Mucosa of rectum (tissue), 2 donors: ENCODE measurements at regions not wholly inside any gene's neighbourhood (a gene's known extent, or its start where the extent isn't known, plus 50 kb on each side); places are given as distances from the start of the nearest gene placed in this dataset.

ENCODE experiments used
- H3K27ac ChIP-seq, 2 donors: one replicate each; pipeline ENCODE4 v1.7.0; 2013; ENCODE audit warnings: inconsistent platforms in 2 of 2, low read depth in 2 of 2, low read length in 2 of 2
- H3K27me3 ChIP-seq, 2 donors: one replicate each; pipeline ENCODE4 v1.7.0; 2013; ENCODE audit warnings: low read length in 2 of 2; ENCODE audit not compliant: control insufficient read depth in 2 of 2, insufficient read depth in 2 of 2
- H3K36me3 ChIP-seq, 2 donors: one replicate each; pipeline ENCODE4 v1.7.0; 2013; ENCODE audit warnings: low read length in 2 of 2; ENCODE audit not compliant: control insufficient read depth in 2 of 2, insufficient read depth in 2 of 2
- H3K4me1 ChIP-seq, 2 donors: one replicate each; pipeline ENCODE4 v1.7.0; 2013; ENCODE audit warnings: low read length in 2 of 2, mild to moderate bottlenecking in 1 of 2; ENCODE audit not compliant: control insufficient read depth in 2 of 2, insufficient read depth in 2 of 2
- H3K4me3 ChIP-seq, 2 donors: one replicate each; pipeline ENCODE4 v1.7.0; 2013; ENCODE audit warnings: low read length in 2 of 2
- H3K9ac ChIP-seq, 2 donors: one replicate each; pipeline ENCODE4 v1.7.0; 2013; ENCODE audit warnings: low read length in 2 of 2, low read depth in 1 of 2, mild to moderate bottlenecking in 1 of 2
- H3K9me3 ChIP-seq, 2 donors: one replicate each; pipeline ENCODE4 v1.7.0; 2013; ENCODE audit warnings: low read length in 2 of 2; ENCODE audit not compliant: control insufficient read depth in 2 of 2
- donor health status: healthy.
- donor health status: Normal muscosa, but diverticular disease.

GRCh38 chr4:178958725-178959440 is 1516.6 kb upstream of the AGA start:
- no peaks in the 10 kb centered on the region for H3K27me3 ChIP-seq
- no peak overlapping the region for H3K9ac ChIP-seq
- H3K9me3 ChIP-seq = no peaks in the 10 kb centered on the region
- no peak overlapping the region for H3K27ac ChIP-seq
- H3K4me3 ChIP-seq = no peak overlapping the region
- H3K4me1 ChIP-seq = no peaks in the 10 kb centered on the region
- no peaks in the 10 kb centered on the region for H3K36me3 ChIP-seq

DNA sequence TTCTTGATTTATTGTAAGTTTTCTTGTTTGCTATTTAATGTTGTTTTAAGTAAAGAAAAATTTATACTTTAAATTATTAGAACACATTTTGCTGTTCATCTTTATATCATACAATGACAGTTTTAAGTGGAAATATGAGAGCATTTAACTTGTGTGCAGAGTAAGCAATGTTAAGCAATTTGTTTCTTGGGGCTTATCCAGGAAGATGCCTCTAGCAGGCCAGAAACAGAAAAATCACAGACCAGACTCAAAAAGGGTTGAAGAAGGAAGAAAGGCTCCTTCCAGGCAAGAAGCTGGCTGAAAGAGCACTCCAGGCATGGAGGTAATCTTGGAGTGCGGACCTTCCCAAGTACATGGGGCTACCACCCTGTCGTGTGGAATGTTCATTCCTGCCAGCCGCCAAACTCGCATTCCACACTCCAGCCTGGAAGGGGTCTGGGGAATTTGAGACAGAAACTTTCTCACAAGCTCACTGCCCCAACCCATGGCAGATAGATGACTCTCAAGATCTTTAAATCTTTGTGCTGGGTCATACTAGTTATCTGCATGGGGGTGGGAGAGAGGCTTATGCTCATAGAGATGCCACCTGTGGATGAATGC is 1521.3 kb upstream of the AGA start:
- H3K27me3 ChIP-seq = no peaks in the 10 kb centered on the region
- no peaks in the 10 kb centered on the region for H3K4me1 ChIP-seq
- H3K27ac ChIP-seq = no peak overlapping the region
- H3K36me3 ChIP-seq = no peaks in the 10 kb centered on the region
- no peaks in the 10 kb centered on the region for H3K9me3 ChIP-seq
- no peak overlapping the region for H3K4me3 ChIP-seq
- no peak overlapping the region for H3K9ac ChIP-seq

DNA sequence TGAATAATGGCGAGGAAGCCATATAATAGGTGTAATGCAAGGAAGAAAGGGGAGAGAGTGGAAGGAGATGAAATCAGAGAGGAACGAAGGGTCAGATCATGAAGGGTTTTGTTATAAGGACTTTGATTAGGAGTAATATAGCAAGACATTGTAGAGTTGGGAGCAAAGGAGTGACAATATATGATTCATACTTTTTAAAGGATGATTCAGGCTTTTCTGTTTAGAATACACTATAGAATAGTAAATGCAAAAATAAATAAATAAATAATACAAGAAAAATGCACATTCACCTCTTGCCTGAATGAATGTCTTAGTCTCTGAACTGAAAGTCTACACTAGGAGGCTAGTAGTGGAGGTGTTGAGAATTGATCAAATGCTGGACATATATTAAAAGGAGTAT is 1524.4 kb upstream of the AGA start:
- Histone ChIP-seq H3K9ac (no peak overlapping the region), H3K36me3 (no peaks in the 10 kb centered on the region), H3K4me3 (no peak overlapping the region), H3K9me3 (no peaks in the 10 kb centered on the region), H3K27ac (no peak overlapping the region), H3K4me1 (no peaks in the 10 kb centered on the region), H3K27me3 (no peaks in the 10 kb centered on the region)

GRCh38 chr4:178970433-178971140 is 1528.3 kb upstream of the AGA start:
- no peaks in the 10 kb centered on the region for H3K9me3 ChIP-seq
- no peaks in the 10 kb centered on the region for H3K36me3 ChIP-seq
- no peaks in the 10 kb centered on the region for H3K4me1 ChIP-seq
- no peak overlapping the region for H3K9ac ChIP-seq
- H3K27ac ChIP-seq = no peak overlapping the region
- H3K27me3 ChIP-seq = no peaks in the 10 kb centered on the region
- H3K4me3 ChIP-seq = no peak overlapping the region

- Histone ChIP-seq H3K4me1 (no peaks in the 10 kb centered on the region), H3K36me3 (no peaks in the 10 kb centered on the region)
These were observed 1534.6 kb upstream of the AGA start for GRCh38 chr4:178976861-178977260.

GRCh38 chr4:178993306-178993705 is 1551.1 kb upstream of the AGA start:
- Histone ChIP-seq H3K9ac (no peak overlapping the region), H3K27ac (no peak overlapping the region), H3K9me3 (peaks cover 0 to 5% of the 10 kb centered on the region in 2 donors), H3K36me3 (no peaks in the 10 kb centered on the region), H3K27me3 (no peaks in the 10 kb centered on the region), H3K4me1 (no peaks in the 10 kb centered on the region), H3K4me3 (no peak overlapping the region)

More at GRCh38 chr4:178976861-178977260, 1534.6 kb upstream of the AGA start:
- Histone ChIP-seq H3K4me3 (no peak overlapping the region), H3K9ac (no peak overlapping the region), H3K27ac (no peak overlapping the region), H3K27me3 (no peaks in the 10 kb centered on the region), H3K9me3 (no peaks in the 10 kb centered on the region)

DNA sequence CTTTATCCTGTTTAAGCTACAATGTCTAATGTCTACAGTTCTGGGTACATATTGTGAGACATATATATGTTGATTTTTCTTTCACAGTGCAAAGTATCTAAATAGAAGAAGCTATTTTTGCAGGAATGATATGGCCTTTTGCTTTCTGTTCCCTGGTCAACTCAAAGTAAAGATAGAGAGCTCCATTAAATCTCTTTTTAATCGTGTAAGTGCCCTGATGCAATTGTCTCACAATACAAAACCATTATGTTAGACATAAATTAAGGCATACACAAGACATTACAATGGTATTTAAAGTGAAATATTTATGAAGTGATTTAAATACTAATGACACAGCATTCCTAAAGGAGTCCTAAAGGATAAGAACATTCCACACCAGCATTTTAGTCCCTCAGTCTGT is 1559.7 kb upstream of the AGA start:
- Histone ChIP-seq H3K4me1 (no peaks in the 10 kb centered on the region), H3K9me3 (peaks cover 0 to 3% of the 10 kb centered on the region in 2 donors), H3K27ac (no peak overlapping the region), H3K9ac (no peak overlapping the region), H3K36me3 (no peaks in the 10 kb centered on the region), H3K27me3 (no peaks in the 10 kb centered on the region), H3K4me3 (no peak overlapping the region)

DNA sequence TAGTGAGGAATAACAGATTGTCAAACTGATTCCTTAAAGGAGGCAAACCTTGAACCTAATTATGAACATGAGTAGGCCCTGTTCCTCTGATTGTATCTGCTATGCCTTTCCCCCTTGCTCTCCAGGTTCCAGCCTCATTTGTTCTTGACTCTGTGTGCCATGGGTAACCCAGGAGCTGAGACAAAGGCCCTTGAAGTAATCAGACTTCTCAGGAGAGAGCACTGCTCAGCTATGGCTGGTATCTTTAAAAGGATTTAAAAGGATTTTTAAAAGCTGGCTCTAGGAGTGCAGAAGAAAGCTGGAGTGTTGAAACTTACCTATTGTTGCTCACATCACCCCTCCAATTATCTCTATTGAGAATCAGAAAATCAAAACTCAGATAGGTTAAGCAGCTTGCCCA is 1565.5 kb upstream of the AGA start:
- H3K9me3 ChIP-seq = no peaks in the 10 kb centered on the region
- H3K36me3 ChIP-seq = no peaks in the 10 kb centered on the region
- no peak overlapping the region for H3K9ac ChIP-seq
- H3K4me3 ChIP-seq = no peak overlapping the region
- H3K4me1 ChIP-seq = no peaks in the 10 kb centered on the region
- H3K27me3 ChIP-seq = no peaks in the 10 kb centered on the region
- H3K27ac ChIP-seq = no peak overlapping the region

DNA sequence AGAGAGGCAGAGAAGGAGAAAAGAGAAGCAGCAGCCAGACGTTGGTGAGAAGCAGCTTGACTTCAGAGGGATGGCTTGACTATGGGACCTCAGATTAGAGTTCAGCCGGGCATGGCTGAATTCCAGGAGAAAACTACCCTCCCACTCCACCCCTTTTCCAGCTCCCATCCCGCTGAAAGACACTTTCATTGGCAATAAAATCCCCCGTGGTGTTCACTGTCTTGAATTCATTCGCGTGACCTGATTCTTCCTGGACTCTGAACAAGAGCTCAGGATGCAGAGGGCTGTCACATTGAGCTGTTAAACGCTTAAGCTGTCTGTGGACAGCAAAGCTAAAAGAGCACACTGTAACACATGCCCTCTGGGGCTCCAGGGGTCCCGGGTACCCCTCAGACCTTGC is 1575.3 kb upstream of the AGA start:
- H3K9me3 ChIP-seq = peaks cover 0 to 3% of the 10 kb centered on the region in 2 donors
- no peak overlapping the region for H3K4me3 ChIP-seq
- no peaks in the 10 kb centered on the region for H3K27me3 ChIP-seq
- no peaks in the 10 kb centered on the region for H3K36me3 ChIP-seq
- no peak overlapping the region for H3K27ac ChIP-seq
- no peaks in the 10 kb centered on the region for H3K4me1 ChIP-seq
- H3K9ac ChIP-seq = no peak overlapping the region

GRCh38 chr4:179027569-179027968 is 1585.3 kb upstream of the AGA start:
- H3K27ac ChIP-seq = no peak overlapping the region
- H3K27me3 ChIP-seq = no peaks in the 10 kb centered on the region
- no peaks in the 10 kb centered on the region for H3K4me1 ChIP-seq
- H3K36me3 ChIP-seq = no peaks in the 10 kb centered on the region
- H3K4me3 ChIP-seq = no peak overlapping the region
- no peak overlapping the region for H3K9ac ChIP-seq
- no peaks in the 10 kb centered on the region for H3K9me3 ChIP-seq
